ENCODE measurements at regions not wholly inside any gene's neighbourhood (a gene's known extent, or its start where the extent isn't known, plus 50 kb on each side); places are given as distances from the start of the nearest gene placed in this dataset.

DNA sequence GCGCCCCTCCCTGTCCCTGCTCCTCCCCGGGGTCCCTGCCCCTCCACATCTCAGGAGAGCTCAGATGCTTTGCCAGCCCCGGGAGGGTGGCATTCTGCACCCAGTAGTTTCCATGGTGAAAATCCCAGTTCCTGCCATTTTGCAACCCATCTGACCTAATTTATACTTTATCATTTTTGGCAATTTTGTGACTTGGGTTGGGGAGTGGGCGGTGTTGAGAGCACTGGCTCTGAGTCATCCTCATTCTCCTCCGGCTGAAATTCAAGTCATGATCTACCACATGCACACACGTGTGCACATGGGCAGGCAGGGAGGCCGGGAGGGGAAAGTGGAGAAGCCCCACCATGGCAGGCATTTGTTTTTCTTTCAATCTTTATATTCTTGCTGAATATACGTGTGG, 208.6 kb downstream of the URI1 start:
- H3K9me3 ChIP-seq = no peaks in the 10 kb centered on the region
- H3K27ac ChIP-seq = no peak overlapping the region
- WGBS, 2 donors = 57 to 67% methylated on average over 8 of the region's 8 CpGs
- no peak for TF ChIP-seq POLR2A (IDR thresholded peaks at IDR 0.05)
- TF ChIP-seq, protein P1, sequence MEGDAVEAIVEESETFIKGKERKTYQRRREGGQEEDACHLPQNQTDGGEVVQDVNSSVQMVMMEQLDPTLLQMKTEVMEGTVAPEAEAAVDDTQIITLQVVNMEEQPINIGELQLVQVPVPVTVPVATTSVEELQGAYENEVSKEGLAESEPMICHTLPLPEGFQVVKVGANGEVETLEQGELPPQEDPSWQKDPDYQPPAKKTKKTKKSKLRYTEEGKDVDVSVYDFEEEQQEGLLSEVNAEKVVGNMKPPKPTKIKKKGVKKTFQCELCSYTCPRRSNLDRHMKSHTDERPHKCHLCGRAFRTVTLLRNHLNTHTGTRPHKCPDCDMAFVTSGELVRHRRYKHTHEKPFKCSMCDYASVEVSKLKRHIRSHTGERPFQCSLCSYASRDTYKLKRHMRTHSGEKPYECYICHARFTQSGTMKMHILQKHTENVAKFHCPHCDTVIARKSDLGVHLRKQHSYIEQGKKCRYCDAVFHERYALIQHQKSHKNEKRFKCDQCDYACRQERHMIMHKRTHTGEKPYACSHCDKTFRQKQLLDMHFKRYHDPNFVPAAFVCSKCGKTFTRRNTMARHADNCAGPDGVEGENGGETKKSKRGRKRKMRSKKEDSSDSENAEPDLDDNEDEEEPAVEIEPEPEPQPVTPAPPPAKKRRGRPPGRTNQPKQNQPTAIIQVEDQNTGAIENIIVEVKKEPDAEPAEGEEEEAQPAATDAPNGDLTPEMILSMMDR (IDR thresholded peaks at IDR 0.05) = no peak
- H3K36me3 ChIP-seq = no peaks in the 10 kb centered on the region
- H3K4me1 ChIP-seq = no peaks in the 10 kb centered on the region
- intact Hi-C loops (cut with DNase I) = no loop called here
- H3K4me3 ChIP-seq (replicated peaks in 1 of 3) = no peak overlapping the region
- no peak for DNase-seq
- H3K27me3 ChIP-seq = no peaks in the 10 kb centered on the region

DNA sequence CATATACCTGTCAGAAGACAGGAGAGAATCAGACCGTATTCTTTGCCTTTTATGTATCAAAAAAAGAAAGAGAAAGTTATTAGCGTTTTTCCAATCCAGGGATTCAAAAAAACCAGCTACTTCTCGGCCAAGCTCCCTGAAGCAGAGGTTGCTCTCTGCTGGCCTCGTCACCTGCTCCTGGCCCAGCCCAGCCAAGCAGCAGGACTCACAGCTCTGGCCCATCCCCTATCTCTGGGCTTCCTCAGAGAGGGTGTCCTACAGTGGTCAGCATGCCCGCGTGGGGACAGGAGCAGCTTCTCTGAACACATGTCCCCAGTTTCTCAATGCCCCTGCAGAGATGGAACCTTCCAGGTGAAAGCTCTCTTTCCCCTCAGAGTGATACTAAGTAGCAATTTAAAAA, 209.0 kb downstream of the URI1 start:
- Histone ChIP-seq H3K36me3 (no peaks in the 10 kb centered on the region), H3K27ac (no peak overlapping the region), H3K9me3 (no peaks in the 10 kb centered on the region), H3K27me3 (no peaks in the 10 kb centered on the region), H3K4me1 (no peaks in the 10 kb centered on the region), H3K4me3 (replicated peaks in 1 of 3) (no peak overlapping the region)
- intact Hi-C loops (cut with DNase I) = no loop called here
- no peak for TF ChIP-seq POLR2A (IDR thresholded peaks at IDR 0.05)
- TF ChIP-seq, protein P1 (IDR thresholded peaks at IDR 0.05) = no peak
- DNase-seq = no peak
- 64 to 74% methylated on average over 6 of the region's 6 CpGs for WGBS, 2 donors

DNA sequence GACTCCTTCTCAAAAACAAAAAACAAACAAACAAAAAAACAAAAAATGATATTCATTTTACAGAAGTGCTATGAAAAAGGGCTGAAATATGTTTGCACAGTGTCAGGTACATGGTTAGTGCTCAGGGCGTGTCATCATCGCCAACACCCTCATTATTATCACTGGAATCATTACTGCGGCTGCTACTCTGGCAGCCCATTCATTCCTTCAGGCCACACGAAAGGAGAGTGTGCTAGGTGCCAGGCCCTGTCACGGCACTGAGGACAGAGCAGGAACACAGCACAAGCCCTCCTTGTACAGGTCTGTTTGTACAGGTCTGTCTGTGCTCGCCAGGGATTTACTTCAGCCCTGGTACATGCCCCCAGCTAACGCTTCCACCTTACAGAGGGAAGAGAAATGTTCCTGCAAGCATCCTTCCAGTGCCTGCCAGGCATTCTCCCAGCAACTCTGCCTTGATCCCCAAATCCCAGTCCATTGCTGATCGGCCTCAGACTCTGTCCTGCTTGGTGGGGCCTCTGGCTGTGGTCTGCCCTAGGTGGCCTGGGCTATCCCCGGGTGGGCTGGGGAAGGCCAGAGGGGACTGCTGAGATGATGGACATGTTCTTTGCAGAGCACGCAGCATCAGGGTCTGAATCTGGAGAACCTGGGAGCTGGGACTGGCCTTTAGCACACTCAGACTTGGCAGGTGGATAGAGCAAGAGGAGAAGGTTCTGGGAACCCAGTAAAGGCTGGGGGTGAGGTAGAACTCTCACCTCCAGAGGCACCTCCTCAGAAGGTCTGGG, 210.7 kb downstream of the URI1 start:
- intact Hi-C loops (cut with DNase I) = no loop called here
- TF ChIP-seq, protein P1 (IDR thresholded peaks at IDR 0.05) = no peak
- TF ChIP-seq POLR2A (IDR thresholded peaks at IDR 0.05) = no peak
- no peaks in the 10 kb centered on the region for H3K4me1 ChIP-seq
- no peak overlapping the region for H3K4me3 ChIP-seq (replicated peaks in 1 of 3)
- 89% methylated on average over 10 of the region's 10 CpGs for WGBS, 2 donors
- DNase-seq = no peak
- H3K27me3 ChIP-seq = no peaks in the 10 kb centered on the region
- no peaks in the 10 kb centered on the region for H3K9me3 ChIP-seq
- H3K36me3 ChIP-seq = no peaks in the 10 kb centered on the region
- no peak overlapping the region for H3K27ac ChIP-seq

DNA sequence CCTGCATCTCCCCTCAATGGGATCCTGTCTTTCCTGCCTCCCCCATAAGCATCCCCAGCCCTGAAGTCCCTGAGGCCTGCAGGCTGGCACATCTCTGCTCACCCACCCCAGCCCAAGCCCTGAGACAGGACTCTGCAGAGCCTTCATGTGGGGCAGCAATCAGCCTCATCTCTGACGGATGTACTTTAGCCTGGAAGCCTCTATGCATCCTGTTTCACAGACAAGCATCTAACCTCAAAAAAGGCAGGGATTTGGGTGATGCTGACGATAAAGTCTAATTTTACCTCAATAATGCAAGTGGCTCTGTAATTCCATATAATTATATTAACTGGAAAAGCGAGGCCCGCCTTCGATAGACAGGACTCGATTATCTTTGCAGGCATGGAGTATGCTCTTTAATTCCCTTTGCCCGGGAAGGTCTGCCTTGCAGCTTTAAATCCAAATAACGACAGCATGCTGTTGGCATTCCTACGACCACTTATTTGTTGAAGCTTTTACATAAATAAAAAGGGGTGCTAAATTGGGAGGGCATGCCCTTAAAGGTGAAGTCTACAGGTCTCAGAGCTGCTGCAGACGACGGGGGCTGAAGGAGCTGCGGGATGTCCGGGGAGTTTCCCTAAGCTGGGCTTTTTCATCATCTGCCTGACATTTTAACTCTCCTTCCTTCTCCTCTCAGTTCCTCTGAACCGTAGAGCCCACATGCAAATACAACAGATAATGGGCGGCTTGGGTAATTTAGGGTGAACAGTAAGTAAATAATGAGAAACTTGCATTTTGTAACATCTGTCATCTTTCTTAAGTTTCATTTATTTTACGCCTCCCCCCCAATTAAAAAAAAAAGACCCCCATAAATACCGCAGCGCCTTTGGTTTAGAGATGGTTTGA, 211.5 kb downstream of the URI1 start:
- Histone ChIP-seq H3K27ac (no peak overlapping the region), H3K36me3 (no peaks in the 10 kb centered on the region), H3K4me3 (replicated peaks in 1 of 3) (no peak overlapping the region), H3K9me3 (no peaks in the 10 kb centered on the region), H3K27me3 (no peaks in the 10 kb centered on the region), H3K4me1 (no peaks in the 10 kb centered on the region)
- 61% methylated on average over 18 of the region's 18 CpGs for WGBS, 2 donors
- intact Hi-C loops (cut with DNase I) = no loop called here
- DNase-seq = no peak
- TF ChIP-seq POLR2A (IDR thresholded peaks at IDR 0.05) = no peak
- TF ChIP-seq, protein P1 (IDR thresholded peaks at IDR 0.05) = no peak

DNA sequence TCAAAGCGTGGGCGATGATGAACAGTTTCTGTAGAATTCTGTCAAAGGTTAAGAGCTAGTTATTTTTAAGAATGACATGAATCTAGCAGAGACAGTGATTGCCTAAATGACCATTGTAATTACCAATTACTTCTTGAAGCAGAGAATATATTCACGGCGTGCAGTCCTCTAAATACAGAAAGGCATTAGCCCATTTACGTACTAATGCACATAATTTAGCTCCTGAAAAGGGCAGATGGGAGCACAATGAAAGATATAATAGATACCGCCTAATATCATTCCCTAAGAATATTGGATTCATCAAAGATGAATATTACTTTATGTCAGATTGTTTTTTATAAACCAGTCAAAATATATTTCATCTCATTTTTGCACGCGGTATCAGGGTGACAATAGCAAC, 212.4 kb downstream of the URI1 start:
- 87 to 91% methylated on average over 8 of the region's 8 CpGs for WGBS, 2 donors
- no peaks in the 10 kb centered on the region for H3K27me3 ChIP-seq
- no peaks in the 10 kb centered on the region for H3K4me1 ChIP-seq
- TF ChIP-seq, protein P1 (IDR thresholded peaks at IDR 0.05) = no peak
- no peak for TF ChIP-seq POLR2A (IDR thresholded peaks at IDR 0.05)
- intact Hi-C loops (cut with DNase I) = no loop called here
- H3K9me3 ChIP-seq = no peaks in the 10 kb centered on the region
- no peak for DNase-seq
- no peak overlapping the region for H3K4me3 ChIP-seq (replicated peaks in 1 of 3)
- H3K27ac ChIP-seq = no peak overlapping the region
- H3K36me3 ChIP-seq = no peaks in the 10 kb centered on the region

Measured in thyroid gland (tissue), 4 donors.